Upper lobe of right lung (tissue), 1 donor: ENCODE measurements at regions not wholly inside any gene's neighbourhood (a gene's known extent, or its start where the extent isn't known, plus 50 kb on each side); places are given as distances from the start of the nearest gene placed in this dataset.

Experiments used
- ATAC-seq: fragments of 200-7000 bp; cut with Tn5 transposase; one replicate; pipeline ENCODE4 v1.9.1; 2020; ENCODE audit warnings: mild to moderate bottlenecking, moderate library complexity
- DNase-seq: peaks from one replicate; pipeline ENCODE4 v3.0.0-alpha.2; 2020
- H3K27ac ChIP-seq: fragments of 200-600 bp; one replicate; pipeline ENCODE4 v1.8.0; 2022
- H3K27me3 ChIP-seq: fragments of 200-600 bp; one replicate; pipeline ENCODE4 v1.8.0; 2022; ENCODE audit warnings: mild to moderate bottlenecking
- H3K36me3 ChIP-seq: fragments of 200-600 bp; one replicate; pipeline ENCODE4 v1.8.0; 2022
- H3K4me1 ChIP-seq: fragments of 200-600 bp; one replicate; pipeline ENCODE4 v1.8.0; 2022
- H3K4me3 ChIP-seq: fragments of 200-600 bp; one replicate; pipeline ENCODE4 v1.8.0; 2022; ENCODE audit warnings: mild to moderate bottlenecking
- H3K9me3 ChIP-seq: fragments of 200-600 bp; one replicate; pipeline ENCODE4 v1.8.0; 2022
- intact Hi-C: fragments of 100-400 bp; cut with DNase I; formaldehyde crosslinking; loops from one replicate; pipeline ENCODE4 v1.11.0; 2022
- TF ChIP-seq, protein P1 (sequence below): fragments of 200-600 bp; IDR thresholded peaks from one replicate; pipeline ENCODE4 v1.8.0; 2022; ENCODE audit warnings: antibody characterized with exemption
- donor health status: DM: no; HTN: yes; CAD: no; lungs with severe emphysema.

DNA sequence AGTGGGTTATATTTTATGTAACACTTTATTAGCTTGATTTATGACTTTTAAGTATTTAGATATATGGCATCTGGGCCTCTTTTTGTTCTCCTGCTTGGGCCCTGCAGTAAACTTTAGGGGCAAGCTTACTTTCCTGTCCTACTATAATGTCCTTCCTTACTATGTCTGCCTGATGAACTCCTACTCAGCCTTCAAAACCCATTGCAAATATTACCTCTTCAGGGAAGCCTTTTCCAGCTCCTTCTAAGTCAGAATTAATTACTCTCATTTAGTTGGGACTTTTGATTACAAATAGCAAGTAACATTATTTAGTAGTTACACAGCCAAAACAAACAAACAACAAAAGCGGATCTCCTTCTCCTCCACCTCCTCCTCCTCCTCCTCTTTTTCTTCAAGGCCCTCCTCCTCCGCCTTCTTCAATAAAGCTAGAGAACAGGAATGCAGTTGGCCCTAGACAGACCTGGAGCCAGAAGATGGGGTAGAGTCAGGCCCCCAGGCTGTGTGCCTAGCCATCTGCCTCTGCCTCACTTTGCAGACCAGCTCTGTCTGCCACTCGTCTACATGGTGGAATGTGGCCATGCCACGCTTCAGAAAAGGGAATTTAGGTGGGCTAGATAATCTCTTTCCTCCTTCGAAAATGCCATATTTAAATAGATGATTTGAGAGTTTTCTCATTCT is 301.2 kb downstream of the SP3 start:
- Histone ChIP-seq H3K9me3 (no peaks in the 10 kb centered on the region), H3K27ac (no peak overlapping the region), H3K4me1 (no peaks in the 10 kb centered on the region), H3K27me3 (no peaks in the 10 kb centered on the region), H3K4me3 (no peak overlapping the region), H3K36me3 (no peaks in the 10 kb centered on the region)
- intact Hi-C loops, result no loop called here
- ATAC-seq, result no peak
- TF ChIP-seq, protein P1, sequence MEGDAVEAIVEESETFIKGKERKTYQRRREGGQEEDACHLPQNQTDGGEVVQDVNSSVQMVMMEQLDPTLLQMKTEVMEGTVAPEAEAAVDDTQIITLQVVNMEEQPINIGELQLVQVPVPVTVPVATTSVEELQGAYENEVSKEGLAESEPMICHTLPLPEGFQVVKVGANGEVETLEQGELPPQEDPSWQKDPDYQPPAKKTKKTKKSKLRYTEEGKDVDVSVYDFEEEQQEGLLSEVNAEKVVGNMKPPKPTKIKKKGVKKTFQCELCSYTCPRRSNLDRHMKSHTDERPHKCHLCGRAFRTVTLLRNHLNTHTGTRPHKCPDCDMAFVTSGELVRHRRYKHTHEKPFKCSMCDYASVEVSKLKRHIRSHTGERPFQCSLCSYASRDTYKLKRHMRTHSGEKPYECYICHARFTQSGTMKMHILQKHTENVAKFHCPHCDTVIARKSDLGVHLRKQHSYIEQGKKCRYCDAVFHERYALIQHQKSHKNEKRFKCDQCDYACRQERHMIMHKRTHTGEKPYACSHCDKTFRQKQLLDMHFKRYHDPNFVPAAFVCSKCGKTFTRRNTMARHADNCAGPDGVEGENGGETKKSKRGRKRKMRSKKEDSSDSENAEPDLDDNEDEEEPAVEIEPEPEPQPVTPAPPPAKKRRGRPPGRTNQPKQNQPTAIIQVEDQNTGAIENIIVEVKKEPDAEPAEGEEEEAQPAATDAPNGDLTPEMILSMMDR, result no peak
- DNase-seq, result no peak

DNA sequence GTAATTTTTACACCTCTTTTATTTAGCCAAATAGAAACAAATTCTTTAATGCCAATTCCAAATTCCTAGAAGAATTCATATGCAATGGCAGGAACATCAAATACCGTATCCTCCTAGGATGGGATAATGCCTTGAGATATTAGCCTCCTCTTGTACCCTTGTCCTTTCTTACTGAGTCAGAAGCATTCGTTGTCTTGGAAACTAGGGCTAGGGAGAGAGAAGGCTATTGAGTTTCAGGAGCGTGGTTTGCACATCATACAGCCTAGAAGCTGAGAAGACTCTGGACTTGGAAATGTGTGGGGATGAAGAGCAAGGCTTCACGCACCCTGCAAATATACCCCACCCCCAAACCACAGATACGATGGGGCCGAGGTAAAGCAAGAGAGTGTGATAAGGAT is 300.7 kb downstream of the SP3 start:
- Histone ChIP-seq H3K27me3 (no peaks in the 10 kb centered on the region), H3K36me3 (no peaks in the 10 kb centered on the region), H3K27ac (no peak overlapping the region), H3K4me1 (no peaks in the 10 kb centered on the region), H3K4me3 (no peak overlapping the region), H3K9me3 (no peaks in the 10 kb centered on the region)
- ATAC-seq, result no peak
- TF ChIP-seq, protein P1, result no peak
- no peak for DNase-seq
- intact Hi-C loops, result no loop called here

DNA sequence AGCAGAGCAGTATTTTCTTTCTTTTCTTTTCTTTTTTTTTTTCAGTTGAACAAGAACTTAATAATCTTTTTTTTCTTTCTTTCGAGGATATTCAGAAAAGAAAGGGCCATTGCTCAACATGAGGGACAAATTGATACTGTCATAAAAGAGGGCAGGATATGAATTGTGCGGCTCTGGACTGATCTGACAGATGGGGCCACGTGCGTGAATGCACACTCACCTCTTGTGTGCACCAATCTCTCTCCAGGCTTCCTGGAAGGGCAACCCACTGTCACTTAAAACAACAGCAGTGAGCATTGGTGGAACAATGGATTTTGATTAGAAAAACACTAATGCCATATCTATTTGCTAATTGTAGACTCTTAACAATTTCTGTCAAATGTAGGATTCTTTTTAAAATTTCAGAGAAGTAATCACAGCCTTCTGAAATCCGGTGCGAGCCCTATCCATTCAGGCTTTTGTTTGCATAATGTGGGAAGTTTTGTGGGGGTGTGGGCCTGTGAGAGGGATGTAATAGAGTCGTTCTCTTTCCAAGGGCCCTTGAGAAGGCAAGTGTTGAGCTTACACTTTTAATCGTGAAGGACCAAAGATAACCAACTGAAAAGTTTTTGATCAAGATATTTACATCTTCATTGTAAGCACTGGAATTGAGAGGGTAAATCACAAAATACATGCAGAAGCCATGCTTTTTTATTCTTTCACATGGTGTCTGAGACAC is 298.8 kb downstream of the SP3 start:
- no peaks in the 10 kb centered on the region for H3K4me1 ChIP-seq
- H3K36me3 ChIP-seq, result no peaks in the 10 kb centered on the region
- no peak for DNase-seq
- intact Hi-C loops, result no loop called here
- no peak overlapping the region for H3K27ac ChIP-seq
- H3K4me3 ChIP-seq, result no peak overlapping the region
- H3K27me3 ChIP-seq, result no peaks in the 10 kb centered on the region
- TF ChIP-seq, protein P1, result no peak
- no peak for ATAC-seq
- H3K9me3 ChIP-seq, result no peaks in the 10 kb centered on the region

GRCh38 chr2:173667014-173667413 is 298.2 kb downstream of the SP3 start:
- DNase-seq (no peak), ATAC-seq (peak; percentile 38)
- Histone ChIP-seq H3K9me3 (no peaks in the 10 kb centered on the region), H3K36me3 (no peaks in the 10 kb centered on the region), H3K27me3 (no peaks in the 10 kb centered on the region), H3K27ac (no peak overlapping the region), H3K4me3 (no peak overlapping the region), H3K4me1 (no peaks in the 10 kb centered on the region)
- TF ChIP-seq, protein P1, result no peak
- intact Hi-C loops, result no loop called here

DNA sequence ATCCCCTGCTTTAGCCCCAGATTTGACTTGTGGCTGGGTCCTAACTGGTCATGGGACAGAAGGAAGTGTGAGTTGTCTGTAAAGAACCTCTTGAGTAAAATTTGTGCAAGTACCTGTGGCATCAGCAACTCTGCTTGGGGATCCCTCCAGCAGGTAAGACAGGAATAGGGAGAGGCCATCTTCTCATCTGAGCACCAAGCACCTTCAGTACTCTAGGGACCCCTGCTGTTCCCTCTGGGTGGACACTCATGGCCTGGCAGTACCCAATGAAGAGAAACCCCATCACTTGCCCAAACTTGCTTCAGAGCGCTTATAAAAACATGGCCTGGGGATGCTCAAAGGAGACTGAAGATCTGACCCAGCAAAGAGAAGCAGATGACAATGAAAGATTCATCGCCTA is 297.8 kb downstream of the SP3 start:
- Histone ChIP-seq H3K9me3 (no peaks in the 10 kb centered on the region), H3K27me3 (no peaks in the 10 kb centered on the region), H3K4me3 (no peak overlapping the region), H3K27ac (no peak overlapping the region), H3K36me3 (no peaks in the 10 kb centered on the region), H3K4me1 (no peaks in the 10 kb centered on the region)
- DNase-seq, result no peak
- intact Hi-C loops, result no loop called here
- TF ChIP-seq, protein P1, result no peak
- peak; percentile 13 for ATAC-seq
